ENCODE measurements at regions not wholly inside any gene's neighbourhood (a gene's known extent, or its start where the extent isn't known, plus 50 kb on each side); places are given as distances from the start of the nearest gene placed in this dataset.
"Not testable (repeated sequence)": the region's sequence is repeated elsewhere in the genome, so short reads cannot be mapped to it uniquely, and the experiment has no call there.

DNA sequence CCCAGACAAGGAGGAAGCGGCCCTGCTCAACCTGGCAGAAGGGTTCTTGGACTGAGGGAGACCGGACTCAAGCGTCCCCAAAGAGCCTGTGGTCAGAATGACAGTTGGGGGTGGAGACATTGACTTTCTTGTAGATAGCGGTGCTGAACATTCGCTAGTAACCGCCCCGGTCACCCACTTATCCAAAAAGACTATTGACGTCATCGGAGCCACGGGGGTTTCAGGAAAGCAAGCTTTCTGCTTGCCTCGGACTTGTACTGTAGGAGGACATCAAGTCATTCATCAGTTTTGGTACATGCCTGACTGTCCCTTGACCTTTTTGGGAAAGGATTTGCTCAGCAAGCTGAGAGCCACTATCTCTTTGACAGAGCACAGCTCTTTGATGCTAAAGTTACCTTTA is 71.7 kb upstream of the HMX1 start:
- intact Hi-C loops (cut with micrococcal nuclease), result loop anchor here (5.0 kb wide), 1 partner anchor 179 kb away; no protein-coding TSS in a partner anchor
- ATAC-seq; H3K9me1 ChIP-seq (ENCODE audit: control insufficient read depth, insufficient read depth, low read length); in situ Hi-C loops (cut with MboI); H3K4me2 ChIP-seq (ENCODE audit: insufficient read depth, low read length); CTCF ChIA-PET (ENCODE audit: low intra/inter-chr PET ratio); POLR2A ChIA-PET; H2AFZ ChIP-seq (ENCODE audit: low read depth, low read length); H3K9me3 ChIP-seq (replicated peaks; ENCODE audit: control insufficient read depth, insufficient read depth, low read depth, low read length); H3K4me1 ChIP-seq (replicated peaks in 1 of 2; ENCODE audit: control insufficient read depth in 2 of 2, insufficient read depth in 2 of 2, low read length in 2 of 2); H3K4me3 ChIP-seq; DNase-seq (ENCODE audit: extremely low read depth in 1 of 4, low spot score in 3 of 4); H4K20me1 ChIP-seq (replicated peaks; ENCODE audit: control insufficient read depth, insufficient read depth, low read length); H3K9ac ChIP-seq (ENCODE audit: insufficient read depth in 1 of 2, low read depth in 2 of 2, low read length in 2 of 2); BruUV-seq (replicated peaks); H3K27ac ChIP-seq (ENCODE audit: extremely low read depth, low read depth, low read length); H3K79me2 ChIP-seq (ENCODE audit: control insufficient read depth, insufficient read depth, low read length); H3K36me3 ChIP-seq (ENCODE audit: control insufficient read depth, insufficient read depth, low read length); FAIRE-seq: not testable (repeated sequence)
- under 1% methylated on average over 11 of the region's 11 CpGs for WGBS (ENCODE audit: insufficient coverage, low coverage, missing lambda C conversion rate)
- H3K27me3 ChIP-seq (ENCODE audit: control insufficient read depth in 2 of 2, insufficient read depth in 2 of 2, low read length in 2 of 2), result peaks cover 0 to 12% of the 10 kb centered on the region in 2 experiments; a peak in 2 of 5 replicates

DNA sequence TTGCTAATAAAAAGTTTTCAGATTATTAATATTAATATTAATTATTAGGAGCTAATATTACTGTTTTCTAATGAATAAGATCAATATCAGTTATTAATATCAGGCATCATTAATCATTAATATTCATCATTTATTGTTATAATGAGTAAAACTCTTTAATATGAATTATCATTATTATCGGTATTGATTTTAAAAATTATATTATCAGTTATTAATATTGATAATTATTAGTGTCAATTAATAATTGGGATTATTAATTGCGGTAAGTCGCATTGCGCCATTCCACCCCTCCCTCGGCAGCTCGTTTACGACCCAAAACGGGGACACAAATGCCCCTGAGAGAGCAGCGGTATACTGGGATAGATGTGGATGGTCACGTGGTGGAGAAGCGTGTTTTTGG is 70.4 kb upstream of the HMX1 start:
- ATAC-seq; H2AFZ ChIP-seq (ENCODE audit: low read depth, low read length); H3K9me1 ChIP-seq (ENCODE audit: control insufficient read depth, insufficient read depth, low read length); POLR2A ChIA-PET; H3K9ac ChIP-seq (ENCODE audit: insufficient read depth in 1 of 2, low read depth in 2 of 2, low read length in 2 of 2); H3K79me2 ChIP-seq (ENCODE audit: control insufficient read depth, insufficient read depth, low read length); H3K4me1 ChIP-seq (replicated peaks in 1 of 2; ENCODE audit: control insufficient read depth in 2 of 2, insufficient read depth in 2 of 2, low read length in 2 of 2); FAIRE-seq; DNase-seq (ENCODE audit: extremely low read depth in 1 of 4, low spot score in 3 of 4); in situ Hi-C loops (cut with MboI); H3K4me3 ChIP-seq; H3K9me3 ChIP-seq (replicated peaks; ENCODE audit: control insufficient read depth, insufficient read depth, low read depth, low read length); H4K20me1 ChIP-seq (replicated peaks; ENCODE audit: control insufficient read depth, insufficient read depth, low read length); H3K27ac ChIP-seq (ENCODE audit: extremely low read depth, low read depth, low read length); H3K36me3 ChIP-seq (ENCODE audit: control insufficient read depth, insufficient read depth, low read length); BruUV-seq (replicated peaks); H3K4me2 ChIP-seq (ENCODE audit: insufficient read depth, low read length); CTCF ChIA-PET (ENCODE audit: low intra/inter-chr PET ratio): not testable (repeated sequence)
- H3K27me3 ChIP-seq (ENCODE audit: control insufficient read depth in 2 of 2, insufficient read depth in 2 of 2, low read length in 2 of 2), result peaks cover 0 to 12% of the 10 kb centered on the region in 2 experiments; a peak in 2 of 5 replicates
- 8% methylated on average over 11 of the region's 11 CpGs for WGBS (ENCODE audit: insufficient coverage, low coverage, missing lambda C conversion rate)
- TF ChIP-seq SAFB (IDR thresholded peaks at IDR 0.05; ENCODE audit: borderline replicate concordance, low read depth, low read length), result peak; percentile 38; the same call in 1 of the 2 replicates
- TF ChIP-seq DACH1 (IDR thresholded peaks at IDR 0.05; ENCODE audit: partially characterized antibody), result peak; percentile 68
- TF ChIP-seq, protein P1, sequence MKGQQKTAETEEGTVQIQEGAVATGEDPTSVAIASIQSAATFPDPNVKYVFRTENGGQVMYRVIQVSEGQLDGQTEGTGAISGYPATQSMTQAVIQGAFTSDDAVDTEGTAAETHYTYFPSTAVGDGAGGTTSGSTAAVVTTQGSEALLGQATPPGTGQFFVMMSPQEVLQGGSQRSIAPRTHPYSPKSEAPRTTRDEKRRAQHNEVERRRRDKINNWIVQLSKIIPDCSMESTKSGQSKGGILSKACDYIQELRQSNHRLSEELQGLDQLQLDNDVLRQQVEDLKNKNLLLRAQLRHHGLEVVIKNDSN (CRISPR knock-in tag; IDR thresholded peaks at IDR 0.05), result peak; percentile 11; the same call in 1 of the 2 replicates
- 0 out of 2 replicates have a peak, but pooled peaks have one; percentile 28 for TF ChIP-seq ZNF511 (CRISPR knock-in tag; IDR thresholded peaks at IDR 0.05)
- TF ChIP-seq USF2 (CRISPR knock-in tag; IDR thresholded peaks at IDR 0.05), result 0 out of 2 replicates have a peak, but pooled peaks have one; percentile 16
- TF ChIP-seq CUX1 (CRISPR knock-in tag; IDR thresholded peaks at IDR 0.05), result peak; percentile 58; the same call in 1 of the 2 replicates
- intact Hi-C loops (cut with micrococcal nuclease), result loop anchor here (5.0 kb wide), 1 partner anchor 180 kb away; no protein-coding TSS in a partner anchor

Data from K562 (cell line).